LNCAP (cell line): ENCODE measurements at regions not wholly inside any gene's neighbourhood (a gene's known extent, or its start where the extent isn't known, plus 50 kb on each side); places are given as distances from the start of the nearest gene placed in this dataset.

Source experiments
- TF ChIP-seq, protein P1 (sequence below): fragments of 450-650 bp; IDR thresholded peaks from 2 replicates; pipeline ENCODE4 v1.5.1; 2017; ENCODE audit warnings: mild to moderate bottlenecking

DNA sequence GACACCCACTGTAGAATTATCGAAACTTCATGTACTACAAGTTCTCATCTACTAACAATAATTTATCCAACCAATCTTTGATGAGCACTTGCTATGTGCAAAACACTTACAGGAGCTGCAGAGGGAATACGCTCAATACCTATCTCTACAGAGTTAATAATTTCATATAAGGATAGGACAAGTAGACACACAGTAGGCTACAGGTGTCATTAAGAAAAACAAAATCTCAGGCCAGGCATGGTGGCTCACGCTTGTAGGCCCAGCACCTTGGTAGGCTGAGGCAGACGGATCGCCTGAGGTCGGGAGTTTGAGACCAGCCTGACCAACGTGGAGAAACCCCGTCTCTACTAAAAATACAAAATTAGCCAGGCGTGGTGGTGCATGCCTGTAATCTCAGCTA lies 91.3 kb upstream of the PLEKHM1 start:
- TF ChIP-seq, protein P1, sequence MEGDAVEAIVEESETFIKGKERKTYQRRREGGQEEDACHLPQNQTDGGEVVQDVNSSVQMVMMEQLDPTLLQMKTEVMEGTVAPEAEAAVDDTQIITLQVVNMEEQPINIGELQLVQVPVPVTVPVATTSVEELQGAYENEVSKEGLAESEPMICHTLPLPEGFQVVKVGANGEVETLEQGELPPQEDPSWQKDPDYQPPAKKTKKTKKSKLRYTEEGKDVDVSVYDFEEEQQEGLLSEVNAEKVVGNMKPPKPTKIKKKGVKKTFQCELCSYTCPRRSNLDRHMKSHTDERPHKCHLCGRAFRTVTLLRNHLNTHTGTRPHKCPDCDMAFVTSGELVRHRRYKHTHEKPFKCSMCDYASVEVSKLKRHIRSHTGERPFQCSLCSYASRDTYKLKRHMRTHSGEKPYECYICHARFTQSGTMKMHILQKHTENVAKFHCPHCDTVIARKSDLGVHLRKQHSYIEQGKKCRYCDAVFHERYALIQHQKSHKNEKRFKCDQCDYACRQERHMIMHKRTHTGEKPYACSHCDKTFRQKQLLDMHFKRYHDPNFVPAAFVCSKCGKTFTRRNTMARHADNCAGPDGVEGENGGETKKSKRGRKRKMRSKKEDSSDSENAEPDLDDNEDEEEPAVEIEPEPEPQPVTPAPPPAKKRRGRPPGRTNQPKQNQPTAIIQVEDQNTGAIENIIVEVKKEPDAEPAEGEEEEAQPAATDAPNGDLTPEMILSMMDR = no peak

DNA sequence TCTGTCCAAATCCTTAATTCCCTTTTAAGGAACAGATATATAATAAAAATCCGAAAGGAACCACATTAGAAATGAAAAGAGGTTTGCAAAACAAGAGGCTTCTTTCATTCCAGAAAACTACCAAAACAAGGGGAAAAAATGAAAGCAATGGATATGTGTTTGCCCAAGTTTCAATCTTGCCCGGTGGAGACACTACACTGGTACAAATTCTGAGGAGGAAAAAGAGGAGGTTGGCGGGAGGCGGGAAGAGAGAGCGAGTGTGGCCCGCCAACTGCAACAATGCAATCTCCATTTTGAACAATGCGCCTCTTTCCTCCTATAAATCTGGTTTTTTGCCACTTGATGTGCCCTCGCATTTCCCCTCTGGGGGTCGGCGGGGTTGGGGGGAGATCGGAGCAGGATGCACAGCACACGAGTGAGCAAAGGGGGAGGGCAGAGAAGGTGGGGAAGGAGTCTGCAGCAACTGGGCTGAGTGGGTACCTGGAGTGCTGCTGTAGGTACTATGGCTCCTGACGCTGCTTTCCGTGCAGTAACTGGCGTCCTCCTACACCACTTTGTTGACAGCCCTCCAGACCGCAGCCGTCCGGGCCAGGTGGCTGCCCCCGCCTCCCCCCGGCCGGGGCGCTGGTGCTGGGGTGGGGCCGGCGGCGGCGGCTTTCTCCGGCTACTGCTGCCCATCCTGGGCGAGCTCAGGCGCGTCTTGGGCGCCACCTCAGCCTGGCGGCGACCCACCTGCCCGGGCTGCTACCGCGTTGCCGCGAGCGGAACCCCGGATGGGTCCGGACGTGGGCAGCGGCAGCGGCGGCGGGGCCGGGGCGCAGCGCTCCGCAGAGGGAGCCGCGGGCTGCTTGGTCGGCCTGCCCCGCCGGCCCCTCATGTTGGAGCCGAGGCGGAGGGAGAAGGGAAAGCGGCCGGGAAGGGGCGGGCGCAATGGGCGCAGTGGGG lies 93.8 kb upstream of the PLEKHM1 start:
- TF ChIP-seq, protein P1 = no peak

DNA sequence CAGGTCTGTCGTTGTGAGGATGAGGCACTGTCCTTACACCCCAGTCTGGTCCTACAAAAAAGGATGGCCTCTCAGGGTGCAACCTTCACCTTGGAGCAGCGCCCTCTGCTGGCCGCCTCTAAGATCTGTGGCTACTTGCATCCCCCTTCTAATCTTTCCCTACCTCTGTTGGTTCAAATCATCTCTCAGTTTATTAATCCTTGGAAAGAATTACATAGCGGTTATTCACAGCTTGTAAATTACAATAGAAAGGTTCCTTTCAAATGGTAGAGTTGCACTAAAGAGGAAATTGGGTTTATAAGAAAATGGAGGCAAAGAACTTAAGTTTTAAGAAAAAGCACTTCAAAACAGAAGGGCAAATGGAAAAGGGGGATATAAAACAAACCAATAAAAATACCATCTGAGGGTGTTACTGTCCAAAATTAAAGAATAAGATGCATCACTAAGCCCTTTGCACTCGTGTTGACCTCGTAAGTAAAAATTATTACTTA lies 102.0 kb upstream of the PLEKHM1 start:
- TF ChIP-seq, protein P1 = peak; percentile 81

DNA sequence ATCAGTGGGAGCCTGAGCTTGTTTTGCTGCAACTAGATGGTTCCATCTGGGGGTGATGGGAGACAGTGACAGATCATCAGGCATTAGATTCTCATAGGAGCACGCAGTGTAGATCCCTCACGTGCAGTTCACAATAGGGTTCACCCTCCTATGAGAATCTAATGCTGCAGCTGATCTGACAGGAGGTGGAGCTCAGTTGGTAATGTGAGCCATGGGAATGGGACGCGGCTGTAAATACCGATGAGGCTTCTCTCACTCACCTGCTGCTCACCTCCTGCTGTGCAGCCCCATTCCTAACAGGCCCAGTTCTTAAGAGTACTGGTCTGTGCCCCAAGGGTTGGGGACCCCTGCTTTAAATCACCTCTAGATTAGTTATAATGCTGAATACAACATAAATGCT lies 137.5 kb upstream of the PLEKHM1 start:
- TF ChIP-seq, protein P1 = no peak

DNA sequence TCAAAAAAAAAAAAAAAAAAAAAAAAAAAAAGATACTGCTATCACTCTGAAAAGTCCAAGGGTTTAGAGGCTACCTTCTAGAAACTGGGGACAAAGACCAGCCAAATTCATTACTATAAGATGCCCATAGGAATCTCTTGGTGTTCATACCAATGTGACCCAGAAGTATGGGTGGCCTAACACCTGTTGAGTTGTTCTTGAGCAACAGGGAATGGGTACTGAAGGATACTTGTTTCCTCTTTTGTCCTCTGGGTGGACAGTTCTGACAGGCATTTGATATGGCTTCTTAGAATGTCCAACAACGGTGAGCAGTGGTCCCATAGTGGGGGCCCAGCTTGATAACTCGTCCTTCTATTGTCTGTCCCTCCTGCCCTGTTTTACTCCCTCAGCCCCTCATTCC lies 141.4 kb upstream of the PLEKHM1 start:
- TF ChIP-seq, protein P1 = no peak

DNA sequence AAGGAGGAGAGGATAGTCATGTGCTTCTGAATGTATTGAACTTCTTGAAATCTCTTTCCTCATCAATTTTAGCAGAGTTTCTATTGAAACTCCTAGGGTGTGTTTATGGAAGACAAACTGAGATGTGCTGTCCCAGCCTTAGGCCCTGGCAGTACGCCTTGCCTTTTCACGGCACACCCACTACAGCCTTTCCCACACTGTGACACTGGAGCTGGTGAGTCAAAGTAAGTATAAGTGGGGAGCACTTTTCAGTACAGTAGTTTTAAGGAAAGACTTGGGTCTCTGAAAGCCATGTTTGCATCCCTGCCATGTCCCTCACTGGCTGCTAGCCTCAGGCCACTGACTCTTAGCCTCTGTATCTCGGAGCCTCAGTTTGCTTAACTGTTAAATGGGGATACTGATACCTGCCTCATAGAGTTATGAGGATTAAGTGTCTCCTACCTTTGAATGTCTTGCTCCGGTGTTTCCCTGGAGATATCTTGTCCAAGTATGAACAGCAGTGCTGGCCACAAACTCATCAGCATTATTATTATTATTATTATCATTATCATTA lies 144.7 kb upstream of the CRHR1 start:
- TF ChIP-seq, protein P1 = no peak

DNA sequence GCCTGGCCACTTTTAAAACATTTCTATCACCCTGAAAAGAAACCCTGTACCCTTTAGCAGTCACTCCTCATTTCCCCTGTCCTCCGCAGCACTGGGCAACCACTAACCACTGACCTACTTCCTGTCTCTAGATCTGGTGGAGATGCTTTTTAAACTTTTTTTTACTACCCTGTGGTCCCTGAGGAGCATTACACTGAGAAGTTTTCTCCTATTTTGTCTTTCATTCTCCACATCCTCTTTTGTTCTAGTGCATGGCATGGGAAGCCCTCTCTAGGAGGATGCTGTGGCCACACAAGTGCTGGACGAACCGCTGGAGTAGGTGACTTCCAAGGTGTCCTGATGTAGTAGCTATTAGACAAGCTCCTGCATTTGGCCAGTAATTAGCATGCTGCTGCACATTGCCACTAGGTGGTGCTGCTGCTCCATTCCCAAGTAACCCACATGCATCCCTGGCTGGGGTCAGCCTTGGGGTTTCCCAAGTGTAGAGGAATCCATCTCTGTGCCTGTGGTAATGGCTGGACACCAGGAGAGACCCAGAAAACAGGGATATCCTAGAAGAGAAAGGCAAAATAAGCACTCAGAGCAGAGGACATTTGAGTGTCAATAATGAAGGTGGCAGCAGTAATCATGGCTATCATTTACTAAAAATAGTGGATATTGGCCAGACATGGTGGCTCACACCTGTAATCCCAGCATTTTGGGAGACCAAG lies 143.8 kb upstream of the CRHR1 start:
- TF ChIP-seq, protein P1 = peak; percentile 98
